ENCODE measurements at regions not wholly inside any gene's neighbourhood (a gene's known extent, or its start where the extent isn't known, plus 50 kb on each side); places are given as distances from the start of the nearest gene placed in this dataset.

DNA sequence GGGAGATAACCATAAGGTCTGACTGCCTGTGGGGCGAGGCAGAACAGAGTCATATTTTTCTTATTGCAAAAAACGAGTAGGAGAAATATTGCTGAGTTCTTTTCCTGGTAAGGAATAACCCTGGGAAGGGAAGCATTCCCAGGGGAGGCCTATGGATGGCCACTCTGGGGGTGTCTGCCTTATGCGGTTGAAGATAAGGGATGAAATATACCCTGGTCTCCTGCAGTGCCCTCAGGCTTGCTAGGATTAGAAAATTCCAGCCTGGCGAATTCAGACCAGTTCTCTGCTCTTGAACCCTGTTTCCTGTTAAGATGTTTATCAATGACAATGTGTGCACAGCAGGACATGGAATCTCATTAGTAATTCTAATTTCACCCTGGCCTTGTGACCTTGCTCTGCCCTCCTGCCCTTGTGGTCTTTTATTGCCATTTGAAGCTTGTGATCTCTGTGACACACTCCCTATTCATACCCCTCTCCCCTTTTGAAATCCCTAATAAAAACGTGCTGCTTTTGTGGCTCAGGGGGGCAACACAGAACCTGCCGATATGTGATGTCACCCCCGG, 491.1 kb upstream of the EYS start:
- H3K36me3 ChIP-seq (ENCODE audit: control insufficient read depth, insufficient read depth, low read length) = no peaks in the 10 kb centered on the region
- DNase-seq (no peak), ATAC-seq (no peak)
- H3K9me3 ChIP-seq (ENCODE audit: control insufficient read depth, insufficient read depth, low read length) = peaks cover 9% of the 10 kb centered on the region
- intact Hi-C loops (cut with micrococcal nuclease) = no loop called here
- no peaks in the 10 kb centered on the region for H3K27me3 ChIP-seq (ENCODE audit: control insufficient read depth, insufficient read depth, low read length)
- WGBS (ENCODE audit: insufficient coverage) = 73% methylated on average over 7 of the region's 7 CpGs
- no peak overlapping the region for H3K27ac Mint-ChIP-seq
- no peak overlapping the region for H3K4me3 ChIP-seq (ENCODE audit: low read length)
- H3K4me3 Mint-ChIP-seq = no peak overlapping the region
- H3K36me3 Mint-ChIP-seq = no peaks in the 10 kb centered on the region
- TF ChIP-seq, protein P1, sequence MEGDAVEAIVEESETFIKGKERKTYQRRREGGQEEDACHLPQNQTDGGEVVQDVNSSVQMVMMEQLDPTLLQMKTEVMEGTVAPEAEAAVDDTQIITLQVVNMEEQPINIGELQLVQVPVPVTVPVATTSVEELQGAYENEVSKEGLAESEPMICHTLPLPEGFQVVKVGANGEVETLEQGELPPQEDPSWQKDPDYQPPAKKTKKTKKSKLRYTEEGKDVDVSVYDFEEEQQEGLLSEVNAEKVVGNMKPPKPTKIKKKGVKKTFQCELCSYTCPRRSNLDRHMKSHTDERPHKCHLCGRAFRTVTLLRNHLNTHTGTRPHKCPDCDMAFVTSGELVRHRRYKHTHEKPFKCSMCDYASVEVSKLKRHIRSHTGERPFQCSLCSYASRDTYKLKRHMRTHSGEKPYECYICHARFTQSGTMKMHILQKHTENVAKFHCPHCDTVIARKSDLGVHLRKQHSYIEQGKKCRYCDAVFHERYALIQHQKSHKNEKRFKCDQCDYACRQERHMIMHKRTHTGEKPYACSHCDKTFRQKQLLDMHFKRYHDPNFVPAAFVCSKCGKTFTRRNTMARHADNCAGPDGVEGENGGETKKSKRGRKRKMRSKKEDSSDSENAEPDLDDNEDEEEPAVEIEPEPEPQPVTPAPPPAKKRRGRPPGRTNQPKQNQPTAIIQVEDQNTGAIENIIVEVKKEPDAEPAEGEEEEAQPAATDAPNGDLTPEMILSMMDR (IDR thresholded peaks at IDR 0.05) = no peak
- H3K27ac ChIP-seq (ENCODE audit: low read length) = no peak overlapping the region
- H3K27me3 Mint-ChIP-seq (ENCODE audit: low read depth in 2 of 2) = no peaks in the 10 kb centered on the region
- H3K4me1 ChIP-seq (ENCODE audit: control insufficient read depth, insufficient read depth, low read length) = no peaks in the 10 kb centered on the region
- H3K9me3 Mint-ChIP-seq = peaks cover 3 to 10% of the 10 kb centered on the region in 2 donors
- H3K4me1 Mint-ChIP-seq = no peaks in the 10 kb centered on the region

DNA sequence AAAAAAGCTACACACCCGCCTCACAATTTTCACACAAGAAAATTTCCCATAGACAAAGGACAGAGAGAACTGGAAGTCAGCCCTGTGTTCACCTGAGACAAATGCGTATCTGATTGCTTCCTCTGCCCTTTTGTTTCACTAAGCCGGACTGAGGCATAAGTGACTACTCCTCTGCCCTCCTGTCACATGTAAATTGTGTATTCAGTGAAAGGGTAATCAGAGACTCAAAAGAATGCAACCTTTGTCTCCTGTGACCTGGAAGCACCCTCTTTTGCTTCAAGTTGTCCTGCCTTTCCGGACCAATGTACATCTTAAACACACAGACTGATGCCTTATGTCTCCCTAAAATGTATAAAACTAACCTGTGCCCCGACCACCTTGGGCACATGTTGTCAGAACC, 483.8 kb upstream of the EYS start:
- no peaks in the 10 kb centered on the region for H3K4me1 ChIP-seq (ENCODE audit: control insufficient read depth, insufficient read depth, low read length)
- intact Hi-C loops (cut with micrococcal nuclease) = no loop called here
- H3K27me3 ChIP-seq (ENCODE audit: control insufficient read depth, insufficient read depth, low read length) = no peaks in the 10 kb centered on the region
- no peaks in the 10 kb centered on the region for H3K27me3 Mint-ChIP-seq (ENCODE audit: low read depth in 2 of 2)
- DNase-seq = no peak
- H3K4me3 Mint-ChIP-seq = no peak overlapping the region
- H3K9me3 Mint-ChIP-seq = peaks cover 4 to 15% of the 10 kb centered on the region in 2 donors
- H3K9me3 ChIP-seq (ENCODE audit: control insufficient read depth, insufficient read depth, low read length) = peaks cover 7% of the 10 kb centered on the region
- 76% methylated on average over 5 of the region's 5 CpGs for WGBS (ENCODE audit: insufficient coverage)
- no peak overlapping the region for H3K27ac Mint-ChIP-seq
- H3K27ac ChIP-seq (ENCODE audit: low read length) = no peak overlapping the region
- no peak overlapping the region for H3K4me3 ChIP-seq (ENCODE audit: low read length)
- TF ChIP-seq, protein P1 (IDR thresholded peaks at IDR 0.05) = no peak
- no peaks in the 10 kb centered on the region for H3K36me3 Mint-ChIP-seq
- no peak for ATAC-seq
- H3K4me1 Mint-ChIP-seq = no peaks in the 10 kb centered on the region
- H3K36me3 ChIP-seq (ENCODE audit: control insufficient read depth, insufficient read depth, low read length) = no peaks in the 10 kb centered on the region

DNA sequence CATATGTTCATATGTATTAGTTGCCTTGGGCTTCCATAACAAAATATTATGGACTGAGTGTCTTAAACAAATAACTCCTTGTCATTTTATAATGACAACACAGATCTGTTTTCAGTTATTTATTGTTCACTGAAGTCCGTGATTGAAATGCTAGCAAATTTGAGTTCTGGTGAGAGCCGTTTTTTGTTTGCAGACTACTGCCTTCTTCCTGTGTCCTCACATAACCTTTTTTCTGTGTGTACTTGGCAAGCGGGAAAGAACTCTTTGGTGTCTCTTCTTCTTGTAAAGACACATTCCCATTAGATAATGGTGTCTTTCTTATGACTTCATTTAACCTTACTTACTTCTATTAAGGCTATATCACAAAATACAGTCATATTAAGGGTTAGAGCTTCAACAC, 482.9 kb upstream of the EYS start:
- Histone ChIP-seq H3K36me3 (ENCODE audit: control insufficient read depth, insufficient read depth, low read length) (no peaks in the 10 kb centered on the region), H3K27ac (ENCODE audit: low read length) (no peak overlapping the region), H3K4me1 (ENCODE audit: control insufficient read depth, insufficient read depth, low read length) (no peaks in the 10 kb centered on the region), H3K9me3 (ENCODE audit: control insufficient read depth, insufficient read depth, low read length) (peaks cover 3% of the 10 kb centered on the region), H3K4me3 (ENCODE audit: low read length) (no peak overlapping the region), H3K27me3 (ENCODE audit: control insufficient read depth, insufficient read depth, low read length) (no peaks in the 10 kb centered on the region)
- H3K4me3 Mint-ChIP-seq = no peak overlapping the region
- H3K9me3 Mint-ChIP-seq = peaks cover 7 to 19% of the 10 kb centered on the region in 2 donors
- ATAC-seq = no peak
- H3K27me3 Mint-ChIP-seq (ENCODE audit: low read depth in 2 of 2) = no peaks in the 10 kb centered on the region
- intact Hi-C loops (cut with micrococcal nuclease) = no loop called here
- no peaks in the 10 kb centered on the region for H3K4me1 Mint-ChIP-seq
- no peak for DNase-seq
- 87% methylated on average over 3 of the region's 3 CpGs for WGBS (ENCODE audit: insufficient coverage)
- no peak overlapping the region for H3K27ac Mint-ChIP-seq
- TF ChIP-seq, protein P1 (IDR thresholded peaks at IDR 0.05) = no peak
- no peaks in the 10 kb centered on the region for H3K36me3 Mint-ChIP-seq

DNA sequence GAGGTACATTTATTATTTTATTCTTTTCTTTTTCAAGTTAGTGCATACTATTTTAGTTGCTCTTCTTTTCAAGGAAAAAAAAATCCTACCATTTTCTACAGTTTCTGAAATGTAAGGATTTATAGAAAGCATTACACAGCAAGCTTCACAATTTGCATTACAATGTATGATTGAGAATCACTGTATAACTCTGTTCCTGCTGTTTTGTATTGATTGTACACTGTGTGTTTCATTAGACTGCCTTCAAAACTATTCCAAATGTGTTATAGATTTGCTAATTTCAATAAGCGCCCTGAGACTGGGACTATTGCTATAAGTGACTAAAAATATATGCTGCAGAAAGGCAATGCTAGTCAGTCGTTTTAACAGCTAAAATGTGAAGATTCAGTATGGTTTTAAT, 479.7 kb upstream of the EYS start:
- WGBS (ENCODE audit: insufficient coverage) = 65% methylated on average over 2 of the region's 2 CpGs
- Mint-ChIP-seq H3K4me3 (no peak overlapping the region), H3K9me3 (peaks cover 7 to 15% of the 10 kb centered on the region in 2 donors), H3K36me3 (peaks cover 3% of the 10 kb centered on the region), H3K27me3 (ENCODE audit: low read depth in 2 of 2) (no peaks in the 10 kb centered on the region), H3K27ac (no peak overlapping the region), H3K4me1 (no peaks in the 10 kb centered on the region)
- TF ChIP-seq, protein P1 (IDR thresholded peaks at IDR 0.05) = no peak
- H3K4me1 ChIP-seq (ENCODE audit: control insufficient read depth, insufficient read depth, low read length) = no peaks in the 10 kb centered on the region
- no peaks in the 10 kb centered on the region for H3K27me3 ChIP-seq (ENCODE audit: control insufficient read depth, insufficient read depth, low read length)
- intact Hi-C loops (cut with micrococcal nuclease) = no loop called here
- H3K27ac ChIP-seq (ENCODE audit: low read length) = no peak overlapping the region
- H3K36me3 ChIP-seq (ENCODE audit: control insufficient read depth, insufficient read depth, low read length) = no peaks in the 10 kb centered on the region
- peaks cover 3% of the 10 kb centered on the region for H3K9me3 ChIP-seq (ENCODE audit: control insufficient read depth, insufficient read depth, low read length)
- no peak overlapping the region for H3K4me3 ChIP-seq (ENCODE audit: low read length)
- ATAC-seq = no peak
- DNase-seq = no peak
